GM18858 (cell line): ENCODE measurements at regions not wholly inside any gene's neighbourhood (a gene's known extent, or its start where the extent isn't known, plus 50 kb on each side); places are given as distances from the start of the nearest gene placed in this dataset.
"Not testable (repeated sequence)": the region's sequence is repeated elsewhere in the genome, so short reads cannot be mapped to it uniquely, and the experiment has no call there.

ENCODE experiments used
- ATAC-seq: cut with Tn5 transposase; IDR thresholded peaks from one replicate; pipeline ENCODE4 v1.9.1; 2021; ENCODE audit not compliant: unreplicated experiment

GRCh38 chr18:1039421-1039820 is 134.8 kb downstream of the ADCYAP1 start:
- ATAC-seq, result no peak

GRCh38 chr18:1043039-1043438 is 138.4 kb downstream of the ADCYAP1 start:
- ATAC-seq, result not testable (repeated sequence)

- no peak for ATAC-seq
These were observed 141.0 kb downstream of the ADCYAP1 start for GRCh38 chr18:1045658-1046057.

GRCh38 chr18:1047406-1047805 is 142.7 kb downstream of the ADCYAP1 start:
- no peak for ATAC-seq

GRCh38 chr18:1048032-1048431 is 143.4 kb downstream of the ADCYAP1 start:
- no peak for ATAC-seq

GRCh38 chr18:1049173-1049572 is 144.5 kb downstream of the ADCYAP1 start:
- no peak for ATAC-seq

- ATAC-seq, result no peak
These were observed 145.5 kb downstream of the ADCYAP1 start for GRCh38 chr18:1050012-1050657.

- ATAC-seq, result no peak
These were observed 147.6 kb downstream of the ADCYAP1 start for GRCh38 chr18:1052301-1052700.

- no peak for ATAC-seq
These were observed 149.0 kb downstream of the ADCYAP1 start for GRCh38 chr18:1053331-1054315.

- no peak for ATAC-seq
These were observed 151.7 kb downstream of the ADCYAP1 start for GRCh38 chr18:1056404-1056803.

GRCh38 chr18:1057367-1057766 is 152.7 kb downstream of the ADCYAP1 start:
- ATAC-seq, result no peak

- ATAC-seq, result no peak
These were observed 157.9 kb downstream of the ADCYAP1 start for GRCh38 chr18:1062588-1062987.

GRCh38 chr18:1075322-1075721 is 170.7 kb downstream of the ADCYAP1 start:
- ATAC-seq, result no peak

GRCh38 chr18:1075876-1076275 is 171.2 kb downstream of the ADCYAP1 start:
- ATAC-seq, result no peak

- ATAC-seq, result no peak
These were observed 173.6 kb downstream of the ADCYAP1 start for GRCh38 chr18:1078301-1078700.

- not testable (repeated sequence) for ATAC-seq
These were observed 179.0 kb downstream of the ADCYAP1 start for GRCh38 chr18:1083675-1084074.

- ATAC-seq, result no peak
These were observed 186.1 kb downstream of the ADCYAP1 start for GRCh38 chr18:1090758-1091157.

GRCh38 chr18:1092228-1092627 is 187.6 kb downstream of the ADCYAP1 start:
- ATAC-seq, result no peak

GRCh38 chr18:1094409-1094808 is 189.7 kb downstream of the ADCYAP1 start:
- ATAC-seq, result no peak

- ATAC-seq, result not testable (repeated sequence)
These were observed 193.5 kb downstream of the ADCYAP1 start for GRCh38 chr18:1097991-1098735.

- no peak for ATAC-seq
These were observed 198.2 kb downstream of the ADCYAP1 start for GRCh38 chr18:1102848-1103247.
